GM03348 (cell line): ENCODE measurements at regions not wholly inside any gene's neighbourhood (a gene's known extent, or its start where the extent isn't known, plus 50 kb on each side); places are given as distances from the start of the nearest gene placed in this dataset.

Experiments
- DNase-seq: peaks from one replicate; pipeline ENCODE4 v3.0.0; 2012; ENCODE audit warnings: low spot score

GRCh38 chr15:60093273-60094067, 89.4 kb downstream of the FOXB1 start:
- DNase-seq = no peak

- DNase-seq = peak; percentile 11
These were observed 91.6 kb downstream of the FOXB1 start for GRCh38 chr15:60095711-60096110.

GRCh38 chr15:60096157-60096556, 92.0 kb downstream of the FOXB1 start:
- peak; percentile 16 for DNase-seq

- no peak for DNase-seq
These were observed 97.3 kb downstream of the FOXB1 start for GRCh38 chr15:60101416-60101815.

- no peak for DNase-seq
These were observed 98.6 kb downstream of the FOXB1 start for GRCh38 chr15:60102748-60103147.

- DNase-seq = no peak
These were observed 106.8 kb downstream of the FOXB1 start for GRCh38 chr15:60110909-60111308.

GRCh38 chr15:60115579-60116380, 111.7 kb downstream of the FOXB1 start:
- no peak for DNase-seq

GRCh38 chr15:60116456-60117089, 112.5 kb downstream of the FOXB1 start:
- DNase-seq = no peak

GRCh38 chr15:60118146-60118545, 114.0 kb downstream of the FOXB1 start:
- no peak for DNase-seq

- no peak for DNase-seq
These were observed 114.5 kb downstream of the FOXB1 start for GRCh38 chr15:60118626-60119025.

- no peak for DNase-seq
These were observed 115.0 kb downstream of the FOXB1 start for GRCh38 chr15:60119101-60119500.

- no peak for DNase-seq
These were observed 116.0 kb downstream of the FOXB1 start for GRCh38 chr15:60120100-60120499.

- no peak for DNase-seq
These were observed 117.7 kb downstream of the FOXB1 start for GRCh38 chr15:60121845-60122244.

GRCh38 chr15:60122691-60123090, 118.6 kb downstream of the FOXB1 start:
- no peak for DNase-seq

- DNase-seq = no peak
These were observed 120.5 kb downstream of the FOXB1 start for GRCh38 chr15:60124460-60125070.

GRCh38 chr15:60125334-60125733, 121.2 kb downstream of the FOXB1 start:
- no peak for DNase-seq

- DNase-seq = no peak
These were observed 122.1 kb downstream of the FOXB1 start for GRCh38 chr15:60126200-60126599.

GRCh38 chr15:60126661-60127060, 122.5 kb downstream of the FOXB1 start:
- no peak for DNase-seq

GRCh38 chr15:60128000-60128376, 123.9 kb downstream of the FOXB1 start:
- DNase-seq = peak; percentile 14

GRCh38 chr15:60128710-60129109, 124.6 kb downstream of the FOXB1 start:
- no peak for DNase-seq

GRCh38 chr15:60130398-60130797, 126.3 kb downstream of the FOXB1 start:
- no peak for DNase-seq

GRCh38 chr15:60130821-60131220, 126.7 kb downstream of the FOXB1 start:
- no peak for DNase-seq
